GM12878 (cell line): ENCODE measurements at regions not wholly inside any gene's neighbourhood (a gene's known extent, or its start where the extent isn't known, plus 50 kb on each side); places are given as distances from the start of the nearest gene placed in this dataset. TPM values are rescaled to one million over a fixed set of nuclear protein-coding genes. Genes with fewer than 3 reads are reported as not detected.

Source experiments
- ATAC-seq: fragments of 200-7000 bp; cut with Tn5 transposase; 3 replicates; pipeline ENCODE4 v1.9.1; 2020; ENCODE audit warnings: mild to moderate bottlenecking, moderate library complexity
- BruUV-seq: library from RNA; stranded (reverse); fragments of 400-500 nt; replicated peaks from 2 replicates; lab custom pipeline; 2021; lab: Mats Ljungman, UMichigan
- CTCF ChIA-PET: fragments of 300-600 bp; sonication (Branson Sonifier 250); formaldehyde crosslinking; extraction: SDS; loops from one replicate; lab custom pipeline; 2021; ENCODE audit warnings: inconsistent platforms; lab: Yijun Ruan, JAX
- POLR2A ChIA-PET: fragments of 350-600 bp; formaldehyde crosslinking; extraction: SDS; loops from one replicate; lab custom pipeline; 2021; ENCODE audit warnings: inconsistent platforms; lab: Charles Lee
- RAD21 ChIA-PET: fragments of 300-600 bp; sonication (Branson Sonifier 250); formaldehyde crosslinking; loops from one replicate; lab custom pipeline; 2023; ENCODE audit warnings: antibody characterized with exemption; ENCODE audit not compliant: unreplicated experiment; lab: Charles Lee
- SMC1A ChIA-PET: fragments of 300-600 bp; sonication (Branson Sonifier 250); formaldehyde crosslinking; loops from one replicate; lab custom pipeline; 2023; ENCODE audit not compliant: unreplicated experiment, uncharacterized antibody; lab: Charles Lee
- DNase-seq: peaks from one replicate; pipeline ENCODE4 v3.0.0-alpha.2; 2011; ENCODE audit warnings: low read depth, low spot score
- FAIRE-seq: peaks from 3 replicates; lab custom pipeline; 2011; peaks lifted over from hg19 to GRCh38; lab: Jason Lieb, UNC
- H2AFZ ChIP-seq: 2 replicates; pipeline ENCODE4 v1.6.0; 2011; ENCODE audit warnings: low read depth, low read length, control low read depth; ENCODE audit not compliant: control insufficient read depth
- H3K27ac ChIP-seq: 2 replicates; pipeline ENCODE4 v1.5.1; 2011; ENCODE audit warnings: control low read depth; ENCODE audit not compliant: control insufficient read depth, insufficient read depth
- H3K27me3 ChIP-seq, 2 experiments: replicated peaks in 1 of 2; 2 replicates each; pipeline versions ENCODE4 v1.6.0 to v1.6.1; 2011; ENCODE audit warnings: low read length in 1 of 2; ENCODE audit not compliant: control insufficient read depth in 2 of 2, insufficient read depth in 2 of 2
- H3K36me3 ChIP-seq, 2 experiments: 2 replicates each; pipeline ENCODE4 v1.5.1; 2011; ENCODE audit warnings: low read length in 1 of 2; ENCODE audit not compliant: control insufficient read depth in 2 of 2, insufficient read depth in 2 of 2
- H3K4me1 ChIP-seq: 2 replicates; pipeline ENCODE4 v1.6.1; 2011; ENCODE audit warnings: mild to moderate bottlenecking, low read length, moderate library complexity, mixed read lengths; ENCODE audit not compliant: control insufficient read depth, insufficient read depth
- H3K4me2 ChIP-seq: 2 replicates; pipeline ENCODE4 v1.6.0; 2011; ENCODE audit warnings: control low read depth; ENCODE audit not compliant: control insufficient read depth, insufficient read depth
- H3K4me3 ChIP-seq: fragments of 200-600 bp; sonication (generic); 2 replicates; pipeline ENCODE4 v1.5.1; 2016
- H3K79me2 ChIP-seq: 2 replicates; pipeline ENCODE4 v1.6.0; 2011; ENCODE audit warnings: low read length; ENCODE audit not compliant: control insufficient read depth, insufficient read depth
- H3K9ac ChIP-seq: 2 replicates; pipeline ENCODE4 v1.8.0; 2011; ENCODE audit warnings: low read length, control low read depth, mixed read lengths; ENCODE audit not compliant: control insufficient read depth, insufficient read depth
- H3K9me3 ChIP-seq: replicated peaks from 3 replicates; pipeline ENCODE4 v1.5.1; 2011; ENCODE audit warnings: mild to moderate bottlenecking, low read length; ENCODE audit not compliant: control insufficient read depth, insufficient read depth
- H4K20me1 ChIP-seq: 2 replicates; pipeline ENCODE4 v1.6.0; 2011; ENCODE audit not compliant: control insufficient read depth, insufficient read depth
- ATF7 ChIP-seq: fragments of 450-650 bp; IDR thresholded peaks from 2 replicates; pipeline ENCODE4 v1.6.1; 2016; ENCODE audit warnings: low read depth, mild to moderate bottlenecking
- GATAD2B ChIP-seq: fragments of 450-650 bp; conservative IDR thresholded peaks from 2 replicates; pipeline ENCODE4 v1.6.1; 2017; ENCODE audit warnings: low read depth, mild to moderate bottlenecking, moderate library complexity
- WGBS: methylation state at CpG from one replicate; pipeline ENCODE4 v1.1.6; 2016; ENCODE audit warnings: low lambda C conversion rate; ENCODE audit not compliant: insufficient replicate concordance, insufficient coverage; ENCODE audit errors: missing lambda C conversion rate; 5-methylcytosine and 5-hydroxymethylcytosine counted together
- in situ Hi-C: fragments of 300-500 bp; cut with MboI; formaldehyde crosslinking; loops from 9 replicates; pipeline ENCODE4 v1.14.3; 2018; ENCODE audit warnings: mixed read lengths
- intact Hi-C: fragments of 100-400 bp; cut with micrococcal nuclease; formaldehyde crosslinking; loops from one replicate; pipeline ENCODE4 v1.14.2; 2022; ENCODE audit not compliant: unreplicated experiment
- small RNA-seq: library from RNA; depleted of rRNA; stranded (forward); fragments of <200 nt; gene quantifications from one replicate; pipeline ENCODE3, GENCODE V24; 2014

DNA sequence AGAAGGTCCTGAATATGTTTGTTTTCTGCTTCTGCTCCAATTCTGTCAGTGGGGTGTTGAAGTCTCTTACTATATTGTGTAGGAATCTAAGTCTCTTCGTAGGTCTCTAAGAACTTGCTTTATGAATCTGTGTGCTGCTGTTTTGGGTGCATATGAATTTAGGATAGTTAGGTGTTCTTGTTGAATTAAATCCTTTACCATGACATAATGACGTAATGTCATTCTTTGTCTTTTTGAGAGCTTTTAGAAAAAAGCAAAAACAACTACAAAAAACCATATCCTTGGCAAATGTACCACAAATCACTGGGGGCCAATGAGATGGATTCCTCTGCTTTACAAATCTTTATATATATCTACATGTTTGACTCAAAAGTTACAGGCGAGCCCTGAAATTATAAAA, 576.1 kb downstream of the CDH18 start:
- no peak for DNase-seq
- CTCF ChIA-PET: no interaction called here
- TF ChIP-seq ATF7 (peak; percentile 58; the same call in 1 of the 2 replicates), GATAD2B (no peak)
- in situ Hi-C loops: no loop called here
- RAD21 ChIA-PET: no interaction called here
- no peak overlapping the region for H3K4me2 ChIP-seq
- 12% methylated on average over 3 of the region's 3 CpGs for WGBS
- BruUV-seq: no TSS peak
- H3K4me1 ChIP-seq: no peaks in the 10 kb centered on the region
- H3K27me3 ChIP-seq: no peaks in the 10 kb centered on the region
- H3K9me3 ChIP-seq: no peaks in the 10 kb centered on the region
- H2AFZ ChIP-seq: no peak overlapping the region
- POLR2A ChIA-PET: no interaction called here
- no peak for ATAC-seq
- intact Hi-C loops: no loop called here
- no peaks in the 10 kb centered on the region for H3K36me3 ChIP-seq
- H3K9ac ChIP-seq: no peak overlapping the region
- FAIRE-seq: no peak
- no peaks in the 10 kb centered on the region for H3K79me2 ChIP-seq
- SMC1A ChIA-PET: interaction anchor here (0.7 kb wide), 1 partner anchor 27 kb away, joined by 3 read pairs; no protein-coding TSS in a partner anchor
- no peaks in the 10 kb centered on the region for H4K20me1 ChIP-seq
- no peak overlapping the region for H3K27ac ChIP-seq
- H3K4me3 ChIP-seq: no peak overlapping the region

Small RNAs in the stretch of these regions (small RNA-seq; reads per million reads assigned to genes)
- gene AC025768.1 (not detected), gene RF00017 (not detected), gene RF00136 (0.59 reads per million, percentile 14 among the genes with 10 or more reads in this experiment), gene RN7SL58P (not detected)
